ENCODE measurements at regions not wholly inside any gene's neighbourhood (a gene's known extent, or its start where the extent isn't known, plus 50 kb on each side); places are given as distances from the start of the nearest gene placed in this dataset.
"Not testable (repeated sequence)": the region's sequence is repeated elsewhere in the genome, so short reads cannot be mapped to it uniquely, and the experiment has no call there.

GRCh38 chr1:73245196-73245595 is 952.8 kb downstream of the LRRIQ3 start:
- not testable (repeated sequence) for TF ChIP-seq CTCF (IDR thresholded peaks at IDR 0.05; ENCODE audit: insufficient read depth, low read length, poor library complexity, severe bottlenecking); EZH2phosphoT487 (conservative IDR thresholded peaks at IDR 0.05; ENCODE audit: low read length)
